Lower leg skin (tissue), 4 donors: ENCODE measurements at regions not wholly inside any gene's neighbourhood (a gene's known extent, or its start where the extent isn't known, plus 50 kb on each side); places are given as distances from the start of the nearest gene placed in this dataset.
"Not testable (repeated sequence)": the region's sequence is repeated elsewhere in the genome, so short reads cannot be mapped to it uniquely, and the experiment has no call there.

Experiments used
- DNase-seq, 2 donors: peaks; one replicate each; pipeline ENCODE4 v3.0.0-alpha.2; 2019; ENCODE audit warnings: low spot score in 2 of 2
- H3K4me3 ChIP-seq: fragments of 200-600 bp; sonication (generic); 2 replicates; pipeline ENCODE4 v1.5.1; 2017; ENCODE audit warnings: mild to moderate bottlenecking, low read depth; ENCODE audit not compliant: poor library complexity, severe bottlenecking
- CTCF ChIP-seq, 3 donors: fragments of 450-650 bp; IDR thresholded peaks; one replicate each; pipeline ENCODE4 v1.5.1; 2016; ENCODE audit warnings: antibody characterized with exemption in 3 of 3, mild to moderate bottlenecking in 3 of 3, moderate library complexity in 2 of 3
- POLR2A ChIP-seq, 2 donors: fragments of 450-650 bp; IDR thresholded peaks; one replicate each; pipeline ENCODE4 v1.6.1; 2016 to 2017; ENCODE audit warnings: antibody characterized with exemption in 2 of 2, mild to moderate bottlenecking in 1 of 2, moderate library complexity in 1 of 2
- WGBS, 2 donors: methylation state at CpG; one replicate each; pipeline ENCODE4 v1.1.5; 2018; 5-methylcytosine and 5-hydroxymethylcytosine counted together
- intact Hi-C: fragments of 100-400 bp; cut with DNase I; formaldehyde crosslinking; loops from one replicate; pipeline ENCODE4 v1.15.0; 2023; ENCODE audit warnings: low total_unique reads

- intact Hi-C loops: no loop called here
- H3K4me3 ChIP-seq: no peak overlapping the region
- 70 to 74% methylated on average over 5 to 6 of the region's 7 CpGs for WGBS, 2 donors
- no peak for DNase-seq
- TF ChIP-seq POLR2A (IDR thresholded peaks at IDR 0.05) (no peak), CTCF (IDR thresholded peaks at IDR 0.05) (no peak)
These were observed 91.5 kb upstream of the CUX1 start for GRCh38 chr7:101725921-101726320.

GRCh38 chr7:101727184-101727583 is 90.2 kb upstream of the CUX1 start:
- no peak for TF ChIP-seq POLR2A (IDR thresholded peaks at IDR 0.05)
- TF ChIP-seq CTCF (IDR thresholded peaks at IDR 0.05): no peak
- intact Hi-C loops: no loop called here
- WGBS, 2 donors: 93 to 95% methylated on average over 6 of the region's 6 CpGs
- DNase-seq: no peak
- H3K4me3 ChIP-seq: no peak overlapping the region

GRCh38 chr7:101728128-101728527 is 89.3 kb upstream of the CUX1 start:
- no peak overlapping the region for H3K4me3 ChIP-seq
- no peak for TF ChIP-seq CTCF (IDR thresholded peaks at IDR 0.05)
- TF ChIP-seq POLR2A (IDR thresholded peaks at IDR 0.05): no peak
- no peak for DNase-seq
- 71 to 77% methylated on average over 10 of the region's 10 CpGs for WGBS, 2 donors
- intact Hi-C loops: no loop called here

GRCh38 chr7:101728873-101729240 is 88.6 kb upstream of the CUX1 start:
- intact Hi-C loops, DNase-seq: not testable (repeated sequence)

GRCh38 chr7:101729241-101729883 is 88.1 kb upstream of the CUX1 start:
- H3K4me3 ChIP-seq: no peak overlapping the region
- intact Hi-C loops: no loop called here
- TF ChIP-seq CTCF (IDR thresholded peaks at IDR 0.05) (no peak), POLR2A (IDR thresholded peaks at IDR 0.05) (no peak)
- 57 to 72% methylated on average over 14 to 15 of the region's 15 CpGs for WGBS, 2 donors
- DNase-seq: no peak

More at GRCh38 chr7:101728873-101729240, 88.6 kb upstream of the CUX1 start:
- 73 to 74% methylated on average over 6 of the region's 6 CpGs for WGBS, 2 donors
- H3K4me3 ChIP-seq: not testable (repeated sequence)

- 50 to 60% methylated on average over 11 of the region's 11 CpGs for WGBS, 2 donors
- DNase-seq: no peak
- no peak overlapping the region for H3K4me3 ChIP-seq
- TF ChIP-seq CTCF (IDR thresholded peaks at IDR 0.05): no peak
- no peak for TF ChIP-seq POLR2A (IDR thresholded peaks at IDR 0.05)
- intact Hi-C loops: no loop called here
These were observed 85.8 kb upstream of the CUX1 start for GRCh38 chr7:101731502-101732084.
